ENCODE measurements at regions not wholly inside any gene's neighbourhood (a gene's known extent, or its start where the extent isn't known, plus 50 kb on each side); places are given as distances from the start of the nearest gene placed in this dataset.

DNA sequence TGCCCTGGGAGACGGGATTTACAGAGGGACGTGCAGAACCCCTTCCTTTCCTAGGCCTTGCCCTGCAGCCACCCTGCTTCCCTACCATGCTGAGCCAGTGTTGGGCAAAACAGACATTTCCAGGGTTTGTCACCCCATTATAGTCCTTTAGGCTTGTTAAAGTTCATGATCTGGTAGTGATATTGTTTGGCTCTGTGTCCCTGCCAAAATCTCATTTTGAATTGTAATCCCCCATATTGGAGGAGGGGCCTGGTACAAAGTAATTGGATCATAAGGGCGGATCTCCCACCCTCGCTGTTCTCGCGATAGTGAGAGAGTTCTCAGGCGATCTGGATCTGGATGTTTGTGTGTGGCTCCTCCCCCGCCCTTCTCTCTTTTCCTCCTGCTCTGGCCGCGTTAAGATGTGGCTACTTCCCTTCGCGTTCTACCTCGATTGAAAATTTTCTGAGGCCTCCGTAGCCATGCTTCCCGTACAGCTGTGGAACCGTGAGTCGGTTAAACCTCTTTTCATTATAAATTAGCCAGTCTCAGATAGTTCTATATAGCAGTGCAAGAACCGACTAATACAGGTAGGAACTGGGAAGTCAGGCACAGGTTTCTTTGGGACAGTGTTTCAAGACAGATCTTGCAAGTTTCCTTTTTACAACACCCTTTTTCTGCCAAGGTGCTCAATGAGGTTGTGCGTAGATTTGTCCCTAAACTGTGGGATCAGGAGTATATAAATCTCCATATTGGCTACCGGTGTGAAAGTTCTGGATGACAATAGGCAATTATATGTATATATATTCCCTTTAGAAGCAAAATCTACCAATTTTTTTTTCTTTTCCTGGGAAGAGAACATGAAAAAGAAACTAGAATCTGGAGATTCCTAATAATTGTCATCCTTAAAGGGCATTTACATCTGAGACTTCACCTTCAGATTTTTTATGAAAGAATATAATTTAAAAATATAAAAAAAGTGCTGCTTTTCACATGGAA is 152.1 kb downstream of the SAMD5 start (continued):
- TF ChIP-seq AR (CRISPR knock-in tag; IDR thresholded peaks at IDR 0.05) (no peak), ZNF416 (CRISPR knock-in tag; IDR thresholded peaks at IDR 0.05) (no peak), ZNF138 (CRISPR knock-in tag; conservative IDR thresholded peaks at IDR 0.05) (no peak), NFYB (CRISPR knock-in tag; conservative IDR thresholded peaks at IDR 0.05; ENCODE audit: low read depth) (no peak), AFF4 (CRISPR knock-in tag; IDR thresholded peaks at IDR 0.05; ENCODE audit: borderline replicate concordance) (no peak), JAZF1 (CRISPR knock-in tag; IDR thresholded peaks at IDR 0.05) (no peak), CREB1 (CRISPR knock-in tag; IDR thresholded peaks at IDR 0.05) (no peak), FOXJ3 (CRISPR knock-in tag; IDR thresholded peaks at IDR 0.05; ENCODE audit: borderline replicate concordance) (no peak), SMAD4 (CRISPR knock-in tag; IDR thresholded peaks at IDR 0.05) (no peak), ZNF423 (CRISPR knock-in tag; IDR thresholded peaks at IDR 0.05) (no peak), PRRX2 (CRISPR knock-in tag; IDR thresholded peaks at IDR 0.05) (no peak), ATF3 (CRISPR knock-in tag; conservative IDR thresholded peaks at IDR 0.05) (no peak)
- TF ChIP-seq, protein P1, sequence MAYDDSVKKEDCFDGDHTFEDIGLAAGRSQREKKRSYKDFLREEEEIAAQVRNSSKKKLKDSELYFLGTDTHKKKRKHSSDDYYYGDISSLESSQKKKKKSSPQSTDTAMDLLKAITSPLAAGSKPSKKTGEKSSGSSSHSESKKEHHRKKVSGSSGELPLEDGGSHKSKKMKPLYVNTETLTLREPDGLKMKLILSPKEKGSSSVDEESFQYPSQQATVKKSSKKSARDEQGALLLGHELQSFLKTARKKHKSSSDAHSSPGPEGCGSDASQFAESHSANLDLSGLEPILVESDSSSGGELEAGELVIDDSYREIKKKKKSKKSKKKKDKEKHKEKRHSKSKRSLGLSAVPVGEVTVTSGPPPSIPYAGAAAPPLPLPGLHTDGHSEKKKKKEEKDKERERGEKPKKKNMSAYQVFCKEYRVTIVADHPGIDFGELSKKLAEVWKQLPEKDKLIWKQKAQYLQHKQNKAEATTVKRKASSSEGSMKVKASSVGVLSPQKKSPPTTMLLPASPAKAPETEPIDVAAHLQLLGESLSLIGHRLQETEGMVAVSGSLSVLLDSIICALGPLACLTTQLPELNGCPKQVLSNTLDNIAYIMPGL (CRISPR knock-in tag; IDR thresholded peaks at IDR 0.05), result no peak

DNA sequence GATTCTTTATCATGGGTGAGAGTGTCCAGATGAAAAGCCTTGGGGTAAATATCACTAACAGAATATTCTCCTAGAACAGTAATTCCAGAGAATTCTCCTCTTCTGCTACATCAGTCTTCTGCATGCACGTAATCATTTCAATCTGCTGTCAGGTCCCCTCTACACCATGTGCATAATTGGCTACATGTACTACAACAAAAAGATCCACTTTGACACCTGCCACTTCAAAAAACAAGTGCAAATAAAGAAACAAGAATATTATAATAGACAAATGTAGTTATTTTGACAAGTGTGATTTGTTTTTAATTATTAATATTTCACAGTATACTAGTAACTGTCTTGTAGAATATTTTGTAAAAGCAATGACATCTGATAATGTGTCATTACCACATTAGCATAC is 154.2 kb downstream of the SAMD5 start:
- H3K9me3 Mint-ChIP-seq, result no peaks in the 10 kb centered on the region
- no peak for TF ChIP-seq ZNF138 (CRISPR knock-in tag; conservative IDR thresholded peaks at IDR 0.05)
- TF ChIP-seq CREM (CRISPR knock-in tag; IDR thresholded peaks at IDR 0.05), result no peak
- TF ChIP-seq ZBTB21 (CRISPR knock-in tag; IDR thresholded peaks at IDR 0.05; ENCODE audit: borderline replicate concordance), result no peak
- no peak for TF ChIP-seq CTCF (IDR thresholded peaks at IDR 0.05)
- no peak for TF ChIP-seq TEAD4 (CRISPR knock-in tag; IDR thresholded peaks at IDR 0.05)
- TF ChIP-seq ZNF671 (CRISPR knock-in tag; IDR thresholded peaks at IDR 0.05), result no peak
- no peak for TF ChIP-seq JAZF1 (CRISPR knock-in tag; IDR thresholded peaks at IDR 0.05)
- no peak for TF ChIP-seq SMAD3 (CRISPR knock-in tag; IDR thresholded peaks at IDR 0.05; ENCODE audit: borderline replicate concordance)
- TF ChIP-seq ZNF121 (CRISPR knock-in tag; IDR thresholded peaks at IDR 0.05), result no peak
- TF ChIP-seq OVOL2 (CRISPR knock-in tag; IDR thresholded peaks at IDR 0.05; ENCODE audit: borderline replicate concordance), result no peak
- no peak overlapping the region for H3K4me3 Mint-ChIP-seq
- DNase-seq (ENCODE audit: low spot score) (no peak), ATAC-seq (no peak)
- no peaks in the 10 kb centered on the region for H3K27me3 Mint-ChIP-seq (ENCODE audit: low read depth)
- H3K36me3 Mint-ChIP-seq, result no peaks in the 10 kb centered on the region
- CTCF ChIA-PET, result no interaction called here
- H3K27ac Mint-ChIP-seq, result no peak overlapping the region
- peaks cover 40% of the 10 kb centered on the region for H3K4me1 Mint-ChIP-seq
- POLR2A ChIA-PET, result no interaction called here
